ENCODE measurements at regions not wholly inside any gene's neighbourhood (a gene's known extent, or its start where the extent isn't known, plus 50 kb on each side); places are given as distances from the start of the nearest gene placed in this dataset.
"Not testable (repeated sequence)": the region's sequence is repeated elsewhere in the genome, so short reads cannot be mapped to it uniquely, and the experiment has no call there.

GRCh38 chr4:54593795-54594322 is 63.9 kb upstream of the KIT start:
- TF ChIP-seq CTCF (IDR thresholded peaks at IDR 0.05; ENCODE audit: low read depth, low read length), result no peak
- no peak overlapping the region for H3K4me3 ChIP-seq (ENCODE audit: low read depth, low read length)

- no peak overlapping the region for H3K4me3 ChIP-seq (ENCODE audit: low read depth, low read length)
- no peak for TF ChIP-seq CTCF (IDR thresholded peaks at IDR 0.05; ENCODE audit: low read depth, low read length)
Measured at GRCh38 chr4:54596201-54596600, 61.6 kb upstream of the KIT start.

GRCh38 chr4:54597678-54598077 is 60.1 kb upstream of the KIT start:
- H3K4me3 ChIP-seq (ENCODE audit: low read depth, low read length), result not testable (repeated sequence)

GRCh38 chr4:54602175-54602574 is 55.6 kb upstream of the KIT start:
- H3K4me3 ChIP-seq (ENCODE audit: low read depth, low read length), result not testable (repeated sequence)

- no peak for TF ChIP-seq CTCF (IDR thresholded peaks at IDR 0.05; ENCODE audit: low read depth, low read length)
- no peak overlapping the region for H3K4me3 ChIP-seq (ENCODE audit: low read depth, low read length)
Measured at GRCh38 chr4:54607067-54607466, 50.7 kb upstream of the KIT start.

GRCh38 chr4:54607521-54607920 is 50.2 kb upstream of the KIT start:
- H3K4me3 ChIP-seq (ENCODE audit: low read depth, low read length), result no peak overlapping the region
- TF ChIP-seq CTCF (IDR thresholded peaks at IDR 0.05; ENCODE audit: low read depth, low read length), result no peak

Data from WI38 (cell line).